Endothelial cell of hepatic sinusoid (primary cell): ENCODE measurements at regions not wholly inside any gene's neighbourhood (a gene's known extent, or its start where the extent isn't known, plus 50 kb on each side); places are given as distances from the start of the nearest gene placed in this dataset.
"Not testable (repeated sequence)": the region's sequence is repeated elsewhere in the genome, so short reads cannot be mapped to it uniquely, and the experiment has no call there.

Experiments
- in situ Hi-C: cut with HindIII; loops from 2 replicates; pipeline ENCODE4 v1.10.0; 2017; ENCODE audit warnings: low sequenced_read_pairs

- in situ Hi-C loops = not testable (repeated sequence)
These were observed 585.0 kb upstream of the FLRT2 start for GRCh38 chr14:84944901-84945300.

- in situ Hi-C loops = no loop called here
These were observed 570.0 kb upstream of the FLRT2 start for GRCh38 chr14:84959851-84960520.

GRCh38 chr14:84961637-84962036 is 568.3 kb upstream of the FLRT2 start:
- in situ Hi-C loops = no loop called here

- in situ Hi-C loops = no loop called here
These were observed 566.4 kb upstream of the FLRT2 start for GRCh38 chr14:84963518-84963917.

- in situ Hi-C loops = no loop called here
These were observed 564.7 kb upstream of the FLRT2 start for GRCh38 chr14:84965279-84965678.

- in situ Hi-C loops = no loop called here
These were observed 560.4 kb upstream of the FLRT2 start for GRCh38 chr14:84969501-84969900.

- in situ Hi-C loops = no loop called here
These were observed 554.6 kb upstream of the FLRT2 start for GRCh38 chr14:84975241-84975902.

GRCh38 chr14:84976805-84977204 is 553.1 kb upstream of the FLRT2 start:
- in situ Hi-C loops = no loop called here

GRCh38 chr14:84987042-84987441 is 542.9 kb upstream of the FLRT2 start:
- in situ Hi-C loops = no loop called here

GRCh38 chr14:84988357-84988756 is 541.6 kb upstream of the FLRT2 start:
- in situ Hi-C loops = no loop called here

- in situ Hi-C loops = no loop called here
These were observed 538.9 kb upstream of the FLRT2 start for GRCh38 chr14:84991021-84991420.

- in situ Hi-C loops = no loop called here
These were observed 531.7 kb upstream of the FLRT2 start for GRCh38 chr14:84998216-84998615.

GRCh38 chr14:85002846-85003245 is 527.1 kb upstream of the FLRT2 start:
- in situ Hi-C loops = no loop called here

GRCh38 chr14:85003805-85004204 is 526.1 kb upstream of the FLRT2 start:
- in situ Hi-C loops = no loop called here

GRCh38 chr14:85009506-85009905 is 520.4 kb upstream of the FLRT2 start:
- in situ Hi-C loops = no loop called here

GRCh38 chr14:85010186-85010585 is 519.8 kb upstream of the FLRT2 start:
- in situ Hi-C loops = no loop called here

GRCh38 chr14:85016496-85016895 is 513.4 kb upstream of the FLRT2 start:
- in situ Hi-C loops = no loop called here

- in situ Hi-C loops = not testable (repeated sequence)
These were observed 506.1 kb upstream of the FLRT2 start for GRCh38 chr14:85023866-85024265.

- in situ Hi-C loops = no loop called here
These were observed 505.0 kb upstream of the FLRT2 start for GRCh38 chr14:85024931-85025330.

- in situ Hi-C loops = no loop called here
These were observed 502.1 kb upstream of the FLRT2 start for GRCh38 chr14:85027681-85028370.

- in situ Hi-C loops = loop anchor here (5.0 kb wide), 1 partner anchor 55 kb away; no protein-coding TSS in a partner anchor
These were observed 492.5 kb upstream of the FLRT2 start for GRCh38 chr14:85037411-85037810.
